Trophoblast cell (in vitro differentiated cells and primary cell): ENCODE measurements at regions not wholly inside any gene's neighbourhood (a gene's known extent, or its start where the extent isn't known, plus 50 kb on each side); places are given as distances from the start of the nearest gene placed in this dataset.

ENCODE experiments used
- DNase-seq, 2 donors: peaks; one replicate each; pipeline ENCODE4 v3.0.0-alpha.2; 2016
- H2AFZ ChIP-seq: 2 replicates; pipeline ENCODE4 v1.6.1; 2013; ENCODE audit warnings: low read length, moderate library complexity, mild to moderate bottlenecking; ENCODE audit not compliant: insufficient read depth, poor library complexity
- H2AK5ac ChIP-seq: 2 replicates; pipeline ENCODE4 v1.6.1; 2013; ENCODE audit warnings: mild to moderate bottlenecking, low read length
- H2BK120ac ChIP-seq: 2 replicates; pipeline ENCODE4 v1.6.1; 2013; ENCODE audit warnings: low read length, mild to moderate bottlenecking, moderate library complexity; ENCODE audit not compliant: insufficient read depth, poor library complexity
- H2BK12ac ChIP-seq: 2 replicates; pipeline ENCODE4 v1.6.1; 2013; ENCODE audit warnings: mild to moderate bottlenecking, low read length, moderate library complexity
- H2BK5ac ChIP-seq: 2 replicates; pipeline ENCODE4 v1.6.1; 2013; ENCODE audit warnings: low read length, low read depth, moderate library complexity, mild to moderate bottlenecking; ENCODE audit not compliant: poor library complexity
- H3K14ac ChIP-seq: 2 replicates; pipeline ENCODE4 v1.6.1; 2013; ENCODE audit warnings: mild to moderate bottlenecking, low read length
- H3K18ac ChIP-seq: 2 replicates; pipeline ENCODE4 v1.6.1; 2013; ENCODE audit warnings: mild to moderate bottlenecking, low read length
- H3K23ac ChIP-seq: 2 replicates; pipeline ENCODE4 v1.6.1; 2013; ENCODE audit warnings: low read length
- H3K27ac ChIP-seq: 2 replicates; pipeline ENCODE4 v1.5.1; 2013; ENCODE audit warnings: low read depth, mild to moderate bottlenecking, inconsistent platforms, low read length, moderate library complexity
- H3K27me3 ChIP-seq: 2 replicates; pipeline ENCODE4 v1.6.1; 2013; ENCODE audit warnings: inconsistent platforms, mild to moderate bottlenecking, low read length, moderate library complexity; ENCODE audit not compliant: insufficient read depth
- H3K36me3 ChIP-seq, 2 experiments: 1 replicate in 1 of 2; 2 replicates in 1 of 2; pipeline ENCODE4 v1.6.1; 2013; ENCODE audit warnings: low read length in 2 of 2, mild to moderate bottlenecking in 2 of 2, moderate library complexity in 1 of 2; ENCODE audit not compliant: insufficient read depth in 2 of 2, control insufficient read depth in 1 of 2
- H3K4ac ChIP-seq: 2 replicates; pipeline ENCODE4 v1.6.1; 2013; ENCODE audit warnings: low read depth, mild to moderate bottlenecking, low read length, moderate library complexity
- H3K4me1 ChIP-seq, 2 experiments: 1 replicate in 1 of 2; 2 replicates in 1 of 2; pipeline ENCODE4 v1.6.1; 2013; ENCODE audit warnings: low read length in 2 of 2, mild to moderate bottlenecking in 2 of 2, moderate library complexity in 1 of 2; ENCODE audit not compliant: insufficient read depth in 2 of 2, control insufficient read depth in 1 of 2
- H3K4me2 ChIP-seq: 2 replicates; pipeline ENCODE4 v1.6.1; 2013; ENCODE audit warnings: inconsistent platforms, mild to moderate bottlenecking, low read length, moderate library complexity
- H3K4me3 ChIP-seq: 2 replicates; pipeline ENCODE4 v1.5.1; 2013; ENCODE audit warnings: mild to moderate bottlenecking, low read depth, low read length, inconsistent platforms
- H3K79me1 ChIP-seq: one replicate; pipeline ENCODE4 v1.6.1; 2013; ENCODE audit warnings: low read length
- H3K79me2 ChIP-seq: 2 replicates; pipeline ENCODE4 v1.6.1; 2013; ENCODE audit warnings: low read length, mild to moderate bottlenecking; ENCODE audit not compliant: control insufficient read depth, insufficient read depth, poor library complexity
- H3K9ac ChIP-seq: 2 replicates; pipeline ENCODE4 v1.6.1; 2013; ENCODE audit warnings: mild to moderate bottlenecking, low read length
- H3K9me3 ChIP-seq: 2 replicates; pipeline ENCODE4 v1.6.1; 2013; ENCODE audit warnings: low read depth, mild to moderate bottlenecking, control low read depth, inconsistent platforms, low read length; ENCODE audit not compliant: insufficient read depth
- H4K12ac ChIP-seq: 2 replicates; pipeline ENCODE4 v1.6.1; 2013; ENCODE audit warnings: low read depth, mild to moderate bottlenecking, low read length, moderate library complexity
- H4K8ac ChIP-seq: 2 replicates; pipeline ENCODE4 v1.6.1; 2013; ENCODE audit warnings: low read depth, mild to moderate bottlenecking, low read length, moderate library complexity
- H4K91ac ChIP-seq: one replicate; pipeline ENCODE4 v1.6.1; 2013; ENCODE audit warnings: low read depth, mild to moderate bottlenecking, low read length, moderate library complexity
- WGBS: extraction: QIAGEN DNeasy Blood & Tissue Kit; methylation state at CpG from one replicate; pipeline ENCODE4 v1.1.7; 2013; ENCODE audit warnings: missing lambda C conversion rate; ENCODE audit not compliant: insufficient read length, insufficient coverage; ENCODE audit errors: extremely low coverage; 5-methylcytosine and 5-hydroxymethylcytosine counted together

GRCh38 chr9:38240051-38240450 is 152.5 kb upstream of the ALDH1B1 start:
- no peak overlapping the region for H3K4ac ChIP-seq
- H3K14ac ChIP-seq: no peak overlapping the region
- H3K27me3 ChIP-seq: no peaks in the 10 kb centered on the region
- H4K8ac ChIP-seq: no peak overlapping the region
- H3K23ac ChIP-seq: no peak overlapping the region
- WGBS: no CpG with 5 or more reads among the region's 2 CpGs
- no peaks in the 10 kb centered on the region for H3K9me3 ChIP-seq
- no peaks in the 10 kb centered on the region for H3K79me1 ChIP-seq
- no peak overlapping the region for H3K4me2 ChIP-seq
- H3K4me3 ChIP-seq: no peak overlapping the region
- H2AFZ ChIP-seq: no peak overlapping the region
- H3K18ac ChIP-seq: no peak overlapping the region
- no peaks in the 10 kb centered on the region for H3K79me2 ChIP-seq
- no peak overlapping the region for H2AK5ac ChIP-seq
- no peak overlapping the region for H2BK12ac ChIP-seq
- no peak overlapping the region for H3K27ac ChIP-seq
- no peaks in the 10 kb centered on the region for H3K36me3 ChIP-seq
- no peak overlapping the region for H3K9ac ChIP-seq
- DNase-seq: peak in 1 of 2 donors; percentile 2
- no peak overlapping the region for H4K12ac ChIP-seq
- H3K4me1 ChIP-seq: no peaks in the 10 kb centered on the region
- H4K91ac ChIP-seq: no peak overlapping the region
- H2BK120ac ChIP-seq: no peak overlapping the region
- H2BK5ac ChIP-seq: no peak overlapping the region

GRCh38 chr9:38235244-38235643 is 157.3 kb upstream of the ALDH1B1 start:
- Histone ChIP-seq H3K4me3 (no peak overlapping the region), H3K14ac (no peak overlapping the region), H4K91ac (no peak overlapping the region), H2AK5ac (no peak overlapping the region), H3K4ac (no peak overlapping the region), H2BK12ac (no peak overlapping the region), H4K12ac (no peak overlapping the region), H3K27me3 (no peaks in the 10 kb centered on the region), H2BK120ac (no peak overlapping the region), H3K18ac (no peak overlapping the region), H3K27ac (no peak overlapping the region), H3K79me2 (no peaks in the 10 kb centered on the region), H2BK5ac (no peak overlapping the region), H3K9me3 (no peaks in the 10 kb centered on the region), H2AFZ (no peak overlapping the region), H3K36me3 (no peaks in the 10 kb centered on the region), H3K4me2 (no peak overlapping the region), H3K4me1 (no peaks in the 10 kb centered on the region), H3K23ac (no peak overlapping the region), H3K79me1 (no peaks in the 10 kb centered on the region), H4K8ac (no peak overlapping the region), H3K9ac (no peak overlapping the region)
- no peak for DNase-seq
- no CpG with 5 or more reads among the region's 5 CpGs for WGBS

DNA sequence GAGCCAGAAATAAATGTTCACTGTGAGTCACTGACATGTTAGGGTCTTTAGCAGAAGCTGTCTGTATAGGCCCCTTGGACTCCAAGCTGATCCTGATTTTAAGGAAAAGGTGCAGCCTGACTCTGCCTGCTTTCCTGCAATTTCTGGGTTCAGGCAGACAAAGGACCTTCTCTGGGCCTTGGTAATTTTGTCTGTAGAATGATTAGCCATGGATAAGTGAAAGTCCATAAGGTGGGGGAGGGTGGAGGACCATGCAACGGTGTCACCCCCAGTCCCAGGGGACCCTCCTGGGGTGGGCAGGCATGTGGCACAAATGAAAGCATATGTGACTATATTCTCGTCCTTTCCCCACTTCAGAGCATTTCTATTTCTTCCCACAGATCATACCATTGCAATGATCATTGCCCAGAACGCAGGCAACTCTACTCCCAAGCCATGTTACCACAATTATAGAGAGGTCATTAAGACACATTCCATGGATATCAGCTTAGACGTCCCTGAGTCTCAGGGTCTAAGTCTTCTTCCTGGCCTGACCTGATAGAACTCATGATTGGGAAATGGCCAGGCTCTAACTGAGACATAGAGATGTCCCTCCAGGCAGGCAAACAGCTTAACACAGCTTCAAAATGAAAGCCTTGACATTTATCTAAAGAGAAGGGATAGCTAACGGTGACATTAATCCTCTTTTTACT is 157.9 kb upstream of the ALDH1B1 start:
- H4K91ac ChIP-seq: no peak overlapping the region
- no peaks in the 10 kb centered on the region for H3K36me3 ChIP-seq
- no peak overlapping the region for H3K14ac ChIP-seq
- no peak overlapping the region for H2BK12ac ChIP-seq
- H3K4me2 ChIP-seq: no peak overlapping the region
- H3K27ac ChIP-seq: no peak overlapping the region
- H4K8ac ChIP-seq: no peak overlapping the region
- no peak overlapping the region for H3K18ac ChIP-seq
- no peak overlapping the region for H3K4me3 ChIP-seq
- H3K9ac ChIP-seq: no peak overlapping the region
- H3K9me3 ChIP-seq: no peaks in the 10 kb centered on the region
- no peaks in the 10 kb centered on the region for H3K79me2 ChIP-seq
- DNase-seq: no peak
- WGBS: no CpG with 5 or more reads among the region's 5 CpGs
- H2AFZ ChIP-seq: no peak overlapping the region
- no peaks in the 10 kb centered on the region for H3K4me1 ChIP-seq
- no peak overlapping the region for H2BK120ac ChIP-seq
- H3K23ac ChIP-seq: no peak overlapping the region
- no peak overlapping the region for H2AK5ac ChIP-seq
- H3K27me3 ChIP-seq: no peaks in the 10 kb centered on the region
- H2BK5ac ChIP-seq: no peak overlapping the region
- no peak overlapping the region for H3K4ac ChIP-seq
- no peaks in the 10 kb centered on the region for H3K79me1 ChIP-seq
- no peak overlapping the region for H4K12ac ChIP-seq

DNA sequence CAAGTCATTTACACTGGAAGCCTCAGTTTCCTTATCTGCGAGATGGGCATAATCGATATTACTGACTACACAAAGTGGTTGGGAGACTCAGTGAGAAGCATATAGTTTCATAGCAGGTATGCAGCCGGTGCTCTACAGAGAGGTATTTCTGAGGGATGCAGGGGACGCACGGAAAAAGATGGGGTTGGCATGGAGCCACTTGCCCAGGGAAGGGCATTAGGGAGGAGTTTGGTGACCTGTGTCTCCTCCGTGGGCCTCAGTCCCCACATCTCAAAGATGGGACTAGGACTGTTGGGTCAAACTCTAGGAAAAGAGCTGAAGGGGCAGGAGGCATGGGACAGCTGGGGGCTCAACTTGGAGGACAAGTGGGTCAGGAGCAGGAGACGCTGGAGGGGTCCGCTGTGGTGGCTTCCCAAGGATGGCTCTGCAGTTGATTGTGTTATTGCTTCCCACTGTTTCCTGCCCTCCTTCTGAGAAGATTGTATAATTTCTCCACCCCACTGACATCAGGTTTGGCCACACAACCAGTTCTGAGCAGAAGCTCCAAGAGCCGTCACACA is 158.6 kb upstream of the ALDH1B1 start:
- Histone ChIP-seq H3K27ac (no peak overlapping the region), H3K4ac (no peak overlapping the region), H2BK5ac (no peak overlapping the region), H3K79me1 (no peaks in the 10 kb centered on the region), H2BK12ac (no peak overlapping the region), H3K18ac (no peak overlapping the region), H3K36me3 (no peaks in the 10 kb centered on the region), H2AFZ (no peak overlapping the region), H3K4me3 (no peak overlapping the region), H2BK120ac (no peak overlapping the region), H4K8ac (no peak overlapping the region), H4K91ac (no peak overlapping the region), H3K9ac (no peak overlapping the region), H3K4me1 (peaks cover 4% of the 10 kb centered on the region in 2 experiments), H4K12ac (no peak overlapping the region), H3K27me3 (no peaks in the 10 kb centered on the region), H3K9me3 (no peaks in the 10 kb centered on the region), H3K23ac (no peak overlapping the region), H2AK5ac (no peak overlapping the region), H3K14ac (no peak overlapping the region), H3K4me2 (no peak overlapping the region), H3K79me2 (no peaks in the 10 kb centered on the region)
- DNase-seq: no peak
- WGBS: no CpG with 5 or more reads among the region's 9 CpGs
